GM12874 (cell line): ENCODE measurements at regions not wholly inside any gene's neighbourhood (a gene's known extent, or its start where the extent isn't known, plus 50 kb on each side); places are given as distances from the start of the nearest gene placed in this dataset.

ENCODE experiments used
- CTCF ChIP-seq: IDR thresholded peaks from 2 replicates; pipeline ENCODE4 v1.5.1; 2011; ENCODE audit warnings: low read depth, mild to moderate bottlenecking, control low read depth, low read length, moderate library complexity; ENCODE audit not compliant: insufficient read depth

DNA sequence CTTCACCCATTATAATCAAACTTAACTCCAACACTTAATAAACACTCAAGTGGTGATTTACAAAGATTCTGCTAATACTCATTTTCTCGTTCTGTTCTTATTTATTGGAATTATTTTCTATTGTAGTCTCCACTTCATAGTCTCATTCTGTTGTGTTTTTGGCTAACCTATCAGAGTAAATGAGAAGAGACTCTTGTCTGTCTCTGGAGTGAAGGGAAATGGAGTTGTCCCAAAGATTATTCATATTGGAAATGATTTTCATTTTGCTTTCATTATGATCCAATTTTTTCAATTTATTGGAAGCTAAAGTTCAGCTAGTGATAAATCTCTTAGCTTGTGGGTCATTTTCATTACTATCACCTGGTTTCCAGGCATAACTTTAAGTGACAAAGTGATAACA, 454.9 kb upstream of the JAG1 start:
- TF ChIP-seq CTCF = no peak

GRCh38 chr20:11130554-11131166, 456.9 kb upstream of the JAG1 start:
- TF ChIP-seq CTCF = no peak

DNA sequence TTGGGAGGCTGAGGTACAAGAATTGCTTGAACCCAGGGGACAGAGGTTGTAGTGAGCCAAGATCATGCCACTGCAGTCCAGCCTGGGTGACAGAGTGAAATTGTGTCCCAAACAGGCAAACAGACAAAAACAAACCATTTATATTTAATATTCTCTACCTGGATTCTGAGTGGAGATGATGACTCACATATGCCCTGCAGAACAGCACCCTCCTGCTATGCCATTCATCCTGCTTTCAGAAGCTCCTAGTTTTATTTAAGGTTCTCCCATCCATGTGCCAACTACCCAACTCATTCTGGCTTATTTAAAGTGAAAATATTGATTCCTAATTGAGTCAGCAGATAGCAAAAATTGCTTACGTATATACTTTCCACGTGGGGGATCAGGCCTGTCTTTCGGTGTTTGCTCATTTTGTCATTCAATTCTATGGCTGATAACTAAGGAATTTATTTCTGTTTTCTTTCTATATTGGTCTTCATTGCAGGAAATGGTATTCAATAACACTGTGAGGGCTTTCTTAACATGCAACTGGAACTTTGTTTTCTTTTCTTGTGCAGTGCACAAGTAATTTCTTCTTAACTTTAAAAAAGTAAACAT, 459.1 kb upstream of the JAG1 start:
- TF ChIP-seq CTCF = no peak

GRCh38 chr20:11136691-11137090, 462.9 kb upstream of the JAG1 start:
- TF ChIP-seq CTCF = no peak

- no peak for TF ChIP-seq CTCF
Measured at GRCh38 chr20:11137688-11138087, 463.9 kb upstream of the JAG1 start.

GRCh38 chr20:11140359-11140758, 466.6 kb upstream of the JAG1 start:
- no peak for TF ChIP-seq CTCF

- TF ChIP-seq CTCF = no peak
Measured at GRCh38 chr20:11143481-11143880, 469.7 kb upstream of the JAG1 start.
